OCI-M1 (cell line): ENCODE measurements at regions not wholly inside any gene's neighbourhood (a gene's known extent, or its start where the extent isn't known, plus 50 kb on each side); places are given as distances from the start of the nearest gene placed in this dataset.
A peak's percentile ranks its signal among the peaks of the same experiment; 100 is the strongest.

ENCODE experiments used
- DNase-seq: peaks from one replicate; lab custom pipeline; 2025; lab: John Stamatoyannopoulos, UW

- no peak for DNase-seq
Measured at GRCh38 chr15:66884115-66884622, 181.2 kb upstream of the SMAD3 start.

GRCh38 chr15:66884661-66885237, 180.7 kb upstream of the SMAD3 start:
- DNase-seq, result no peak

GRCh38 chr15:66885281-66885915, 180.0 kb upstream of the SMAD3 start:
- no peak for DNase-seq

GRCh38 chr15:66886241-66886675, 179.1 kb upstream of the SMAD3 start:
- no peak for DNase-seq

- no peak for DNase-seq
Measured at GRCh38 chr15:66886686-66887273, 178.6 kb upstream of the SMAD3 start.

- peak; percentile 10 for DNase-seq
Measured at GRCh38 chr15:66889298-66889697, 176.1 kb upstream of the SMAD3 start.

- peak; percentile 43 for DNase-seq
Measured at GRCh38 chr15:66891776-66892175, 173.6 kb upstream of the SMAD3 start.

- no peak for DNase-seq
Measured at GRCh38 chr15:66893294-66893693, 172.1 kb upstream of the SMAD3 start.

GRCh38 chr15:66894363-66894762, 171.0 kb upstream of the SMAD3 start:
- DNase-seq, result no peak

- no peak for DNase-seq
Measured at GRCh38 chr15:66894986-66895780, 170.2 kb upstream of the SMAD3 start.

- no peak for DNase-seq
Measured at GRCh38 chr15:66895794-66896453, 169.5 kb upstream of the SMAD3 start.

GRCh38 chr15:66896611-66897010, 168.8 kb upstream of the SMAD3 start:
- DNase-seq, result no peak

GRCh38 chr15:66897416-66897815, 168.0 kb upstream of the SMAD3 start:
- no peak for DNase-seq

GRCh38 chr15:66897971-66898370, 167.4 kb upstream of the SMAD3 start:
- DNase-seq, result no peak

GRCh38 chr15:66898656-66899386, 166.6 kb upstream of the SMAD3 start:
- no peak for DNase-seq

GRCh38 chr15:66899555-66900350, 165.6 kb upstream of the SMAD3 start:
- DNase-seq, result no peak

GRCh38 chr15:66900586-66901310, 164.7 kb upstream of the SMAD3 start:
- DNase-seq, result no peak

GRCh38 chr15:66901336-66902100, 163.9 kb upstream of the SMAD3 start:
- peak; percentile 8 for DNase-seq

GRCh38 chr15:66905185-66905584, 160.2 kb upstream of the SMAD3 start:
- DNase-seq, result no peak
